ENCODE measurements at regions not wholly inside any gene's neighbourhood (a gene's known extent, or its start where the extent isn't known, plus 50 kb on each side); places are given as distances from the start of the nearest gene placed in this dataset.
"Not testable (repeated sequence)": the region's sequence is repeated elsewhere in the genome, so short reads cannot be mapped to it uniquely, and the experiment has no call there.

GRCh38 chr6:51184046-51184445, 365.4 kb downstream of the TFAP2B start:
- Histone ChIP-seq H3K9me3 (peaks cover 0 to under 1% of the 10 kb centered on the region in 2 donors), H3K27ac (no peak overlapping the region), H3K4me3 (no peak overlapping the region), H3K27me3 (no peaks in the 10 kb centered on the region), H3K36me3 (no peaks in the 10 kb centered on the region), H3K4me1 (no peaks in the 10 kb centered on the region)
- ATAC-seq (no peak), DNase-seq (no peak)
- intact Hi-C loops (cut with DNase I): no loop called here
- TF ChIP-seq, protein P1, sequence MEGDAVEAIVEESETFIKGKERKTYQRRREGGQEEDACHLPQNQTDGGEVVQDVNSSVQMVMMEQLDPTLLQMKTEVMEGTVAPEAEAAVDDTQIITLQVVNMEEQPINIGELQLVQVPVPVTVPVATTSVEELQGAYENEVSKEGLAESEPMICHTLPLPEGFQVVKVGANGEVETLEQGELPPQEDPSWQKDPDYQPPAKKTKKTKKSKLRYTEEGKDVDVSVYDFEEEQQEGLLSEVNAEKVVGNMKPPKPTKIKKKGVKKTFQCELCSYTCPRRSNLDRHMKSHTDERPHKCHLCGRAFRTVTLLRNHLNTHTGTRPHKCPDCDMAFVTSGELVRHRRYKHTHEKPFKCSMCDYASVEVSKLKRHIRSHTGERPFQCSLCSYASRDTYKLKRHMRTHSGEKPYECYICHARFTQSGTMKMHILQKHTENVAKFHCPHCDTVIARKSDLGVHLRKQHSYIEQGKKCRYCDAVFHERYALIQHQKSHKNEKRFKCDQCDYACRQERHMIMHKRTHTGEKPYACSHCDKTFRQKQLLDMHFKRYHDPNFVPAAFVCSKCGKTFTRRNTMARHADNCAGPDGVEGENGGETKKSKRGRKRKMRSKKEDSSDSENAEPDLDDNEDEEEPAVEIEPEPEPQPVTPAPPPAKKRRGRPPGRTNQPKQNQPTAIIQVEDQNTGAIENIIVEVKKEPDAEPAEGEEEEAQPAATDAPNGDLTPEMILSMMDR (IDR thresholded peaks at IDR 0.05): no peak

DNA sequence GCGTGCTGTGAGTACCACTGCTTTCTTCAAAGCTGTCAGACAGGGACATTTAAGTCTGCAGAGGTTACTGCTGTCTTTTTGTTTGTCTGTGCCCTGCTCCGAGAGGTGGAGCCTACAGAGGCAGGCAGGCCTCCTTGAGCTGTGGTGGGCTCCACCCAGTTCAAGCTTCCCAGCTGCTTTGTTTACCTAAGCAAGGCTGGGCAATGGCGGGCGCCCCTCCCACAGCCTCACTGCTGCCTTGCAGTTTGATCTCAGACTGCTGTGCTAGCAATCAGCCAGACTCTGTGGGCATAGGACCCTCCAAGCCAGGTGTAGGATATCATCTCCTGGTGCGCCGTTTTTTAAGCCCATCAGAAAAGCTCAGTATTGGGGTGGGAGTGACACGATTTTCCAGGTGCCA, 374.5 kb downstream of the TFAP2B start:
- peak in 1 of 4 donors; percentile 41 for DNase-seq
- H3K27me3 ChIP-seq; H3K27ac ChIP-seq; H3K9me3 ChIP-seq; H3K4me1 ChIP-seq; H3K4me3 ChIP-seq; H3K36me3 ChIP-seq; intact Hi-C loops (cut with DNase I); ATAC-seq: not testable (repeated sequence)

DNA sequence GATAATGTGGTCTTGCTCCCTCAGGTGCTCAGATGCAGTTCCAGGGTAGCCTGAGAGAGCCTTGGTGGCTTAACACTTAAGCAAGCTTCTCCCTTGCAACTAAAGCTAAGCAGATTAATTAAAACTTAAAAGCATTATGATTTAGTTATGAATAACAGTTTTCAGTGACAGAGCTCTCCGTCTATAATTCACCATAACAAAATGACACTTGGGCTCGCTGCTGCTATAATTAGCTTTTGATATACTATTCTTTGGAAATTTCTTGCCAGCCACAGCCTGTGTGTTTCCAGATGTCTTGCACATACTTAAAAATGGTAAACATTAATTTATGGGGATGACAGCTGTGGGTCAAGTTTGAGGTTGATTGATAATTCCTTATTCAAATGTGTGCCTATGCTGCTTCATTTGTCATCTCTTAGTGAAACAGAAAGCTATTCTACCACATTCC, 380.5 kb downstream of the TFAP2B start:
- Histone ChIP-seq H3K9me3 (no peaks in the 10 kb centered on the region), H3K4me3 (no peak overlapping the region), H3K27me3 (no peaks in the 10 kb centered on the region), H3K4me1 (no peaks in the 10 kb centered on the region), H3K36me3 (no peaks in the 10 kb centered on the region), H3K27ac (no peak overlapping the region)
- DNase-seq (no peak), ATAC-seq (no peak)
- TF ChIP-seq, protein P1 (IDR thresholded peaks at IDR 0.05): no peak
- intact Hi-C loops (cut with DNase I): no loop called here

DNA sequence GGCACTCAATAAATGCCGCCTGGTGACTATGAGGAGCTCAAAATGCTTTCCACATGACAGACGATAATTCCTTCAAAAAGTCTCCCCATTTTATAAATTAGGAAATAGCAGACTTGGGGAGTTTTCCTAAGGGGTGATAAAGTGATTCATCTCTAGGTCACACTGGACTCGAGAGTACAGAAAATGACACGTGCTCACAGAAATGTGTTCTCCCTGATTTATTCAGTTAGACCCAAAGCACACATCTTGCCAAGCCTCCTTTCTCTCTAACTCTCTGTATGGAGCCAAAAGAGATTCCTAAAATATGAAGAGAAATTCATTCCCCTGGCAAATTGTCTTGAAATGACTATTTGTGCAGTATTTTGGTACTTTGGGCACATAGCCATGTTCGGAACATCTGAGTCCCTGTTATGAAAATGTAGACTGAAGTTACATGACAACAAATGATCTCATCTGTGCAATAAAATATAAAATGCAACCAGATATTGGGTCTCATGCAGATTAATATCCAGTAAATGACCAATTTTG, 381.1 kb downstream of the TFAP2B start:
- TF ChIP-seq, protein P1 (IDR thresholded peaks at IDR 0.05): no peak
- intact Hi-C loops (cut with DNase I): no loop called here

DNA sequence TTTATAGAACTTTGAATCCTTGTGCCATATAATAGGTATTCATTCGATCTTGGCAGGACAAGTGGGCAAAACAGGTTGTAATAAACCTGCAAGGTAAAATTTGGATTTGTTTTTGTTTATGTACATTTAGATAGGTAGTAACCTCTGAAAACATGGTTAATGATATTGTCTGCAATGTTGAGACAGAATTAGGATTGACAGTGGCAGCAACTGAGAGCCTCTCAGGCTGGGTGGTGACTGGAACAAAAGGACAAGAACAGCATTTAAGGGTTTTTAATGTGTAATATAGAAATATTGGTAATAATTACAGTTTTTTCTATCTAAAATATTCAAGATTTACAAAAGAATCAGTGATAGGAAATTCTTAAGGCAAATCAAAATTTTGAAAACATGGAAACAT, 382.0 kb downstream of the TFAP2B start:
- H3K27ac ChIP-seq: no peak overlapping the region
- TF ChIP-seq, protein P1 (IDR thresholded peaks at IDR 0.05): no peak
- no peaks in the 10 kb centered on the region for H3K4me1 ChIP-seq
- no peaks in the 10 kb centered on the region for H3K27me3 ChIP-seq
- ATAC-seq (no peak), DNase-seq (no peak)
- intact Hi-C loops (cut with DNase I): no loop called here
- H3K4me3 ChIP-seq: no peak overlapping the region
- no peaks in the 10 kb centered on the region for H3K9me3 ChIP-seq
- no peaks in the 10 kb centered on the region for H3K36me3 ChIP-seq

More for the DNA sequence above, 381.1 kb downstream of the TFAP2B start:
- Histone ChIP-seq H3K36me3 (no peaks in the 10 kb centered on the region), H3K27ac (no peak overlapping the region), H3K4me3 (no peak overlapping the region), H3K4me1 (no peaks in the 10 kb centered on the region), H3K9me3 (no peaks in the 10 kb centered on the region), H3K27me3 (no peaks in the 10 kb centered on the region)
- ATAC-seq (no peak), DNase-seq (no peak)

DNA sequence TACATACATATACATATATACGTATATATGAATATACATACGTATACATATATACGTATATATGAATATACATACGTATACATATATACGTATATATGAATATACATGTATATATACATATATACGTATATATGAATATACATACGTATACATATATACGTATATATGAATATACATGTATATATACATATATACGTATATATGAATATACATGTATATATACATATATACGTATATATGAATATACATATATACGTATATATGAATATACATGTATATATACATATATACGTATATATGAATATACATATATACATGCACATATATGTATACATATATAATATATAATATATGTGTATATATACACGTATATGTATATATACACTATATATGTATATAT, 384.0 kb downstream of the TFAP2B start:
- H3K27me3 ChIP-seq; H3K4me1 ChIP-seq; ATAC-seq; H3K36me3 ChIP-seq; H3K4me3 ChIP-seq; H3K9me3 ChIP-seq; intact Hi-C loops (cut with DNase I); DNase-seq; H3K27ac ChIP-seq: not testable (repeated sequence)

All from left lung (tissue), 4 donors.